Common myeloid progenitor, CD34-positive (primary cell): ENCODE measurements at regions not wholly inside any gene's neighbourhood (a gene's known extent, or its start where the extent isn't known, plus 50 kb on each side); places are given as distances from the start of the nearest gene placed in this dataset.

Experiments used
- CTCF ChIA-PET: fragments of 350-600 bp; sonication (Branson Sonifier 250); formaldehyde crosslinking; loops from one replicate; lab custom pipeline; 2021; ENCODE audit warnings: antibody characterized with exemption; lab: Charles Lee
- POLR2A ChIA-PET: fragments of 350-600 bp; sonication (Branson Sonifier 250); formaldehyde crosslinking; loops from one replicate; lab custom pipeline; 2021; ENCODE audit warnings: antibody characterized with exemption; lab: Charles Lee
- DNase-seq, 3 donors: peaks; one replicate each; pipeline versions ENCODE4 v3.0.0 to v3.0.0-alpha.2; 2013
- H3K27ac ChIP-seq, 2 experiments: 1 replicate in 1 of 2; 2 replicates in 1 of 2; pipeline ENCODE4 v1.7.0; 2013; ENCODE audit warnings: inconsistent platforms in 2 of 2, low read length in 2 of 2, mild to moderate bottlenecking in 2 of 2, low read depth in 1 of 2, moderate library complexity in 1 of 2; ENCODE audit not compliant: severe bottlenecking in 2 of 2, insufficient read depth in 1 of 2, poor library complexity in 1 of 2
- H3K27me3 ChIP-seq, 5 experiments: replicated peaks in 2 of 5; 1 replicate in 3 of 5; 2 replicates in 2 of 5; pipeline versions ENCODE4 v1.6.1 to v1.7.0; 2013; ENCODE audit warnings: low read length in 4 of 5, mild to moderate bottlenecking in 2 of 5, moderate library complexity in 2 of 5, inconsistent platforms in 1 of 5; ENCODE audit not compliant: insufficient read depth in 5 of 5, control insufficient read depth in 4 of 5
- H3K36me3 ChIP-seq, 4 experiments: 1 replicate in 2 of 4; 2 replicates in 2 of 4; pipeline versions ENCODE4 v1.6.1 to v1.7.0; 2013; ENCODE audit warnings: low read length in 3 of 4, control low read depth in 1 of 4, mild to moderate bottlenecking in 1 of 4; ENCODE audit not compliant: control insufficient read depth in 4 of 4, insufficient read depth in 4 of 4
- H3K4me1 ChIP-seq, 4 experiments: 1 replicate in 3 of 4; 2 replicates in 1 of 4; pipeline versions ENCODE4 v1.6.1 to v1.7.1; 2013; ENCODE audit warnings: low read length in 3 of 4, mild to moderate bottlenecking in 3 of 4, control low read depth in 1 of 4, inconsistent platforms in 1 of 4, moderate library complexity in 1 of 4; ENCODE audit not compliant: control insufficient read depth in 4 of 4, insufficient read depth in 4 of 4; ENCODE audit errors: control extremely low read depth in 1 of 4
- H3K4me3 ChIP-seq, 7 experiments: 1 replicate in 4 of 7; 2 replicates in 3 of 7; pipeline versions ENCODE4 v1.5.1 to v1.7.0; 2013; ENCODE audit warnings: mild to moderate bottlenecking in 7 of 7, low read length in 6 of 7, moderate library complexity in 6 of 7, inconsistent platforms in 2 of 7, low read depth in 2 of 7, control low read depth in 1 of 7; ENCODE audit not compliant: insufficient read depth in 4 of 7, control insufficient read depth in 1 of 7; ENCODE audit errors: extremely low read depth in 1 of 7
- H3K9me3 ChIP-seq, 5 experiments: 1 replicate in 4 of 5; 2 replicates in 1 of 5; pipeline versions ENCODE4 v1.6.1 to v1.7.1; 2013; ENCODE audit warnings: low read length in 4 of 5, mild to moderate bottlenecking in 2 of 5, inconsistent platforms in 1 of 5, low read depth in 1 of 5, moderate library complexity in 1 of 5; ENCODE audit not compliant: control insufficient read depth in 4 of 5, insufficient read depth in 2 of 5; ENCODE audit errors: control extremely low read depth in 1 of 5
- WGBS: methylation state at CpG from one replicate; pipeline ENCODE4 v1.1.5; 2013; ENCODE audit not compliant: insufficient coverage; 5-methylcytosine and 5-hydroxymethylcytosine counted together

GRCh38 chr18:73739098-73739497 is 408.5 kb downstream of the FBXO15 start:
- H3K9me3 ChIP-seq = no peaks in the 10 kb centered on the region

GRCh38 chr18:73737990-73738389 is 409.6 kb downstream of the FBXO15 start:
- POLR2A ChIA-PET = interaction anchor here (0.7 kb wide), 1 partner anchor 22 kb away, joined by 3 read pairs; no protein-coding TSS in a partner anchor
- no peaks in the 10 kb centered on the region for H3K9me3 ChIP-seq
- H3K27me3 ChIP-seq = peaks cover 0 to 6% (median 0%) of the 10 kb centered on the region in 5 experiments
- no peak overlapping the region for H3K27ac ChIP-seq
- H3K36me3 ChIP-seq = no peaks in the 10 kb centered on the region
- no peak for DNase-seq
- H3K4me3 ChIP-seq = no peak overlapping the region
- CTCF ChIA-PET = no interaction called here
- peaks cover 1 to 7% (median 6%) of the 10 kb centered on the region in 4 experiments for H3K4me1 ChIP-seq

More at GRCh38 chr18:73739098-73739497, 408.5 kb downstream of the FBXO15 start:
- no peaks in the 10 kb centered on the region for H3K36me3 ChIP-seq
- CTCF ChIA-PET = no interaction called here
- H3K27ac ChIP-seq = no peak overlapping the region
- POLR2A ChIA-PET = no interaction called here
- DNase-seq = no peak
- no peak overlapping the region for H3K4me3 ChIP-seq
- 100% methylated on average over 1 of the region's 3 CpGs for WGBS
- peaks cover 0 to 6% (median 0%) of the 10 kb centered on the region in 5 experiments for H3K27me3 ChIP-seq
- peaks cover 2 to 12% (median 7%) of the 10 kb centered on the region in 4 experiments for H3K4me1 ChIP-seq

GRCh38 chr18:73735836-73736235 is 411.8 kb downstream of the FBXO15 start:
- Histone ChIP-seq H3K4me1 (no peaks in the 10 kb centered on the region), H3K4me3 (no peak overlapping the region), H3K36me3 (no peaks in the 10 kb centered on the region), H3K9me3 (no peaks in the 10 kb centered on the region), H3K27me3 (peaks cover 0 to 6% (median 0%) of the 10 kb centered on the region in 5 experiments), H3K27ac (no peak overlapping the region)
- WGBS = 90% methylated on average over 6 of the region's 6 CpGs
- ChIA-PET CTCF (no interaction called here), POLR2A (no interaction called here)
- DNase-seq = no peak

- H3K36me3 ChIP-seq = no peaks in the 10 kb centered on the region
- no peak for DNase-seq
- H3K27ac ChIP-seq = no peak overlapping the region
- H3K4me1 ChIP-seq = no peaks in the 10 kb centered on the region
- POLR2A ChIA-PET = no interaction called here
- CTCF ChIA-PET = no interaction called here
- WGBS = 100% methylated on average over 2 of the region's 4 CpGs
- H3K4me3 ChIP-seq = no peak overlapping the region
- H3K27me3 ChIP-seq = no peaks in the 10 kb centered on the region
- H3K9me3 ChIP-seq = peaks cover 0 to 5% (median 0%) of the 10 kb centered on the region in 5 experiments
These were observed 413.8 kb downstream of the FBXO15 start for GRCh38 chr18:73733806-73734314.

GRCh38 chr18:73733376-73733775 is 414.3 kb downstream of the FBXO15 start:
- Histone ChIP-seq H3K9me3 (peaks cover 0 to 5% (median 0%) of the 10 kb centered on the region in 5 experiments), H3K36me3 (no peaks in the 10 kb centered on the region), H3K4me1 (no peaks in the 10 kb centered on the region), H3K4me3 (no peak overlapping the region), H3K27me3 (no peaks in the 10 kb centered on the region), H3K27ac (no peak overlapping the region)
- CTCF ChIA-PET = no interaction called here
- POLR2A ChIA-PET = no interaction called here
- WGBS = 75% methylated on average over 2 of the region's 4 CpGs
- no peak for DNase-seq

- no peak overlapping the region for H3K4me3 ChIP-seq
- H3K27ac ChIP-seq = no peak overlapping the region
- peaks cover 0 to 5% (median 2%) of the 10 kb centered on the region in 5 experiments for H3K9me3 ChIP-seq
- no peak for DNase-seq
- no peaks in the 10 kb centered on the region for H3K4me1 ChIP-seq
- no peaks in the 10 kb centered on the region for H3K36me3 ChIP-seq
- CTCF ChIA-PET = no interaction called here
- WGBS = 94% methylated on average over 2 of the region's 2 CpGs
- no peaks in the 10 kb centered on the region for H3K27me3 ChIP-seq
- POLR2A ChIA-PET = no interaction called here
These were observed 419.0 kb downstream of the FBXO15 start for GRCh38 chr18:73728657-73729056.

- Histone ChIP-seq H3K4me1 (no peaks in the 10 kb centered on the region), H3K27me3 (no peaks in the 10 kb centered on the region), H3K4me3 (no peak overlapping the region), H3K27ac (no peak overlapping the region), H3K9me3 (peaks cover 0 to 3% (median 0%) of the 10 kb centered on the region in 5 experiments), H3K36me3 (no peaks in the 10 kb centered on the region)
- POLR2A ChIA-PET = no interaction called here
- CTCF ChIA-PET = no interaction called here
- DNase-seq = no peak
These were observed 422.7 kb downstream of the FBXO15 start for GRCh38 chr18:73724958-73725357.
